Upper lobe of left lung (tissue), 4 donors: ENCODE measurements at regions not wholly inside any gene's neighbourhood (a gene's known extent, or its start where the extent isn't known, plus 50 kb on each side); places are given as distances from the start of the nearest gene placed in this dataset.

Experiments
- EP300 ChIP-seq, 4 donors: sonication (generic); formaldehyde crosslinking; IDR thresholded peaks; one replicate each; pipeline ENCODE4 v1.5.1; 2017; ENCODE audit warnings: antibody characterized with exemption in 4 of 4, control low read depth in 2 of 4
- POLR2A ChIP-seq, 4 donors: fragments of 450-650 bp; IDR thresholded peaks; one replicate each; pipeline ENCODE4 v1.5.1; 2016 to 2017; ENCODE audit warnings: antibody characterized with exemption in 4 of 4, mild to moderate bottlenecking in 2 of 4
- POLR2AphosphoS5 ChIP-seq, 2 donors: sonication (generic); formaldehyde crosslinking; IDR thresholded peaks; one replicate each; pipeline ENCODE4 v1.5.1; 2017; ENCODE audit warnings: antibody characterized with exemption in 2 of 2
- TF ChIP-seq, protein P1 (sequence below), 6 experiments: fragments of 450-650 bp in 4 of 6; fragments of 200-600 bp in 2 of 6; sonication (generic) in 2 of 6; IDR thresholded peaks; one replicate each; pipeline ENCODE4 v1.5.1; 2016 to 2019; ENCODE audit warnings: antibody characterized with exemption in 6 of 6

DNA sequence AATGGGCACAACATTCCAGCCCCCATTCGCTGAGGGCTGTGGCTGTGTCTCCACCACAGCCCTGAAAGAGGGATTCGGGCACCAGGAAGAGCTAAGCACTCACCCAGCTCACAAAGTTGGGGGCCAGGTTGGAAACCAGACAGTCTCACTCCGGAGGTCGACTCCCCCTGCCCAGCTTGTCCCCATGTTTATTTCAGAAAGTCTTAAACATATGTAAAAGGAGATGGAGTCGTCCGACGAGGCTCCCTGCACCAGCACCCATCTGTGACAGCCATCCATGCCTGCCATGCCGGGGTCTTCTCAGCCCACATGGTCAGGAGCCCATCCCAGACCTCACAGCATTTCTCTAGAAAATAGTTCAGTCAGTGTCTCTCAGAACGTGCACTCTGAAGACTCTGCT is 63.6 kb upstream of the STX16 start:
- TF ChIP-seq, protein P1, sequence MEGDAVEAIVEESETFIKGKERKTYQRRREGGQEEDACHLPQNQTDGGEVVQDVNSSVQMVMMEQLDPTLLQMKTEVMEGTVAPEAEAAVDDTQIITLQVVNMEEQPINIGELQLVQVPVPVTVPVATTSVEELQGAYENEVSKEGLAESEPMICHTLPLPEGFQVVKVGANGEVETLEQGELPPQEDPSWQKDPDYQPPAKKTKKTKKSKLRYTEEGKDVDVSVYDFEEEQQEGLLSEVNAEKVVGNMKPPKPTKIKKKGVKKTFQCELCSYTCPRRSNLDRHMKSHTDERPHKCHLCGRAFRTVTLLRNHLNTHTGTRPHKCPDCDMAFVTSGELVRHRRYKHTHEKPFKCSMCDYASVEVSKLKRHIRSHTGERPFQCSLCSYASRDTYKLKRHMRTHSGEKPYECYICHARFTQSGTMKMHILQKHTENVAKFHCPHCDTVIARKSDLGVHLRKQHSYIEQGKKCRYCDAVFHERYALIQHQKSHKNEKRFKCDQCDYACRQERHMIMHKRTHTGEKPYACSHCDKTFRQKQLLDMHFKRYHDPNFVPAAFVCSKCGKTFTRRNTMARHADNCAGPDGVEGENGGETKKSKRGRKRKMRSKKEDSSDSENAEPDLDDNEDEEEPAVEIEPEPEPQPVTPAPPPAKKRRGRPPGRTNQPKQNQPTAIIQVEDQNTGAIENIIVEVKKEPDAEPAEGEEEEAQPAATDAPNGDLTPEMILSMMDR (IDR thresholded peaks at IDR 0.05), result no peak
- TF ChIP-seq POLR2A (IDR thresholded peaks at IDR 0.05) (no peak), POLR2AphosphoS5 (IDR thresholded peaks at IDR 0.05) (no peak), EP300 (IDR thresholded peaks at IDR 0.05) (no peak)
